T-cell (primary cell): ENCODE measurements at regions not wholly inside any gene's neighbourhood (a gene's known extent, or its start where the extent isn't known, plus 50 kb on each side); places are given as distances from the start of the nearest gene placed in this dataset.
"Not testable (repeated sequence)": the region's sequence is repeated elsewhere in the genome, so short reads cannot be mapped to it uniquely, and the experiment has no call there.

ENCODE experiments used
- ATAC-seq, 4 experiments: fragments of 200-7000 bp in 3 of 4; fragments of 150-1000 bp in 1 of 4; cut with Tn5 transposase; replicated peaks in 1 of 4; 1 replicate in 3 of 4; 2 replicates in 1 of 4; pipeline ENCODE4 v1.10.0; 2021; ENCODE audit warnings: moderate library complexity in 3 of 4, mild to moderate bottlenecking in 2 of 4, moderate number of reproducible peaks in 1 of 4
- CTCF ChIA-PET, 2 donors: fragments of 300-600 bp; sonication (Branson Sonifier 250); formaldehyde crosslinking; loops; one replicate each; lab custom pipeline; 2022; ENCODE audit warnings: antibody characterized with exemption in 2 of 2; lab: Charles Lee
- POLR2A ChIA-PET, 2 donors: fragments of 300-600 bp; sonication (Branson Sonifier 250); formaldehyde crosslinking; loops; one replicate each; lab custom pipeline; 2022; ENCODE audit warnings: antibody characterized with exemption in 2 of 2; lab: Charles Lee
- DNase-seq, 35 experiments: peaks; one replicate each; pipeline versions ENCODE4 v3.0.0 to v3.0.0-alpha.2; 2013 to 2023
- H3K27ac ChIP-seq: one replicate; pipeline ENCODE4 v1.5.1; 2013; ENCODE audit warnings: low read length
- H3K27me3 ChIP-seq, 2 experiments: replicated peaks in 1 of 2; 1 replicate in 1 of 2; 2 replicates in 1 of 2; pipeline versions ENCODE4 v1.6.1 to v1.7.0; 2013; ENCODE audit warnings: low read length in 1 of 2, mixed read lengths in 1 of 2; ENCODE audit not compliant: control insufficient read depth in 2 of 2, insufficient read depth in 2 of 2; ENCODE audit errors: extremely low read depth in 1 of 2
- H3K36me3 ChIP-seq, 2 donors: 1 replicate in 1 of 2; 2 replicates in 1 of 2; pipeline versions ENCODE4 v1.6.1 to v1.7.0; 2013; ENCODE audit warnings: low read length in 1 of 2; ENCODE audit not compliant: control insufficient read depth in 2 of 2, insufficient read depth in 1 of 2; ENCODE audit errors: extremely low read depth in 1 of 2
- H3K4me1 ChIP-seq, 2 experiments: 1 replicate in 1 of 2; 2 replicates in 1 of 2; pipeline versions ENCODE4 v1.6.1 to v1.7.0; 2013; ENCODE audit warnings: low read length in 2 of 2, mixed read lengths in 1 of 2; ENCODE audit not compliant: insufficient read depth in 2 of 2, control insufficient read depth in 1 of 2; ENCODE audit errors: extremely low read depth in 1 of 2
- H3K4me3 ChIP-seq, 2 donors: 1 replicate in 1 of 2; 2 replicates in 1 of 2; pipeline versions ENCODE4 v1.5.1 to v1.7.0; 2013; ENCODE audit warnings: mild to moderate bottlenecking in 2 of 2, low read length in 1 of 2, moderate library complexity in 1 of 2; ENCODE audit not compliant: control insufficient read depth in 1 of 2; ENCODE audit errors: extremely low read depth in 1 of 2
- H3K9me3 ChIP-seq: 2 replicates; pipeline ENCODE4 v1.7.0; 2013
- H3K27ac Mint-ChIP-seq, 2 donors: one replicate each; pipeline ENCODE4 v1.8.0; 2020 to 2021; ENCODE audit warnings: mild to moderate bottlenecking in 2 of 2, mixed read lengths in 2 of 2
- H3K27me3 Mint-ChIP-seq, 2 donors: one replicate each; pipeline ENCODE4 v1.8.0; 2021 to 2022; ENCODE audit warnings: mixed read lengths in 2 of 2
- H3K36me3 Mint-ChIP-seq: one replicate; pipeline ENCODE4 v1.8.0; 2021; ENCODE audit warnings: mixed read lengths
- H3K4me1 Mint-ChIP-seq, 3 donors: one replicate each; pipeline ENCODE4 v1.8.0; 2020 to 2022; ENCODE audit warnings: mixed read lengths in 3 of 3, mild to moderate bottlenecking in 1 of 3
- H3K4me3 Mint-ChIP-seq, 3 donors: one replicate each; pipeline ENCODE4 v1.8.0; 2020 to 2022; ENCODE audit warnings: mild to moderate bottlenecking in 3 of 3, mixed read lengths in 3 of 3, moderate library complexity in 3 of 3
- H3K9me3 Mint-ChIP-seq, 3 donors: one replicate each; pipeline ENCODE4 v1.8.0; 2020 to 2022; ENCODE audit warnings: mixed read lengths in 3 of 3
- WGBS: methylation state at CpG from one replicate; pipeline ENCODE4 v1.1.5; 2013; ENCODE audit warnings: missing lambda C conversion rate; ENCODE audit not compliant: insufficient coverage; 5-methylcytosine and 5-hydroxymethylcytosine counted together

DNA sequence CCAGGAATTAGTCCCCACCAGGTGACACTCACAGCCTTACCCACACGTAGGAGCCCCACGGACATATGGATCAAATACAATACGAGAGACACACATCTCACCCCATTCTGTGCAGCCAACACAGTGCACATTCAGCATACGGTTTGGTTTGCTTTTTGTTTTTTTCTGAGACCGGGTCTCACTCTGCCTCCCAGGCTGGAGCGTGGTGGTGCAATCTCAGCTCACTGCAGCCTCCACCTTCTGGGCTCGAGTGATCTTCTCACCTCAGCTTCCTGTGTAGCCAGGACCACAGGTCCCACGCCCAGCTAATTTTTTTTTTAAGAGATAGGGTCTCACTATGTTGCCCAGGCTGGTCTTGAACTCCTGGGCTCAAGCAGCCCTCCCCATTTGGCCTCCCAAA is 102.8 kb downstream of the POTEB start:
- H3K27ac Mint-ChIP-seq, H3K27ac ChIP-seq, H3K36me3 ChIP-seq, H3K4me3 ChIP-seq, DNase-seq, POLR2A ChIA-PET, H3K4me3 Mint-ChIP-seq, H3K4me1 ChIP-seq, H3K27me3 ChIP-seq, H3K4me1 Mint-ChIP-seq, H3K36me3 Mint-ChIP-seq, H3K9me3 Mint-ChIP-seq, CTCF ChIA-PET, H3K9me3 ChIP-seq, H3K27me3 Mint-ChIP-seq: not testable (repeated sequence)
- peak; percentile 64 to 83 (median 78) for ATAC-seq
- WGBS = no CpG with 5 or more reads among the region's 8 CpGs

DNA sequence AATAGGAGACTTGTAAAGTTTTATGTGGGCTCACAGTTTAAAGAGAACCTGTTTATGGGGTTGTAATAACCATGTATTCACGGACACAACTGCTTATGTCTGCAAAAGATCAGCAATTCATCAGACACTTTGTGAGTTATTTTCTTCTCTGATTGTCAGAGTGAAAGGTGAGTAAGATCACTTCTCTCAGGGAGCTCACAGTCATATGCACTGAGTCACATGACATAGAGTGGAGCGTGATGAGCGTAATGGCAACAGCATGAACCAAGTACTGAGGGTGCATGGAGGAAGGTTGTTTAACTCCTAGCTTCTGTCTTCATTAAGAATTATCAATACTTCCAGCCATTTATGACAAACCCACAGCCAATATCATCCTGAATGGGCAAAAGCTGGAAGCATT is 111.0 kb downstream of the POTEB start:
- no CpG with 5 or more reads among the region's 3 CpGs for WGBS
- H3K27me3 Mint-ChIP-seq, ATAC-seq, H3K4me1 ChIP-seq, H3K4me3 Mint-ChIP-seq, H3K36me3 Mint-ChIP-seq, H3K4me3 ChIP-seq, POLR2A ChIA-PET, H3K27me3 ChIP-seq, H3K27ac Mint-ChIP-seq, H3K36me3 ChIP-seq, CTCF ChIA-PET, H3K4me1 Mint-ChIP-seq, H3K9me3 Mint-ChIP-seq, DNase-seq, H3K27ac ChIP-seq, H3K9me3 ChIP-seq: not testable (repeated sequence)

DNA sequence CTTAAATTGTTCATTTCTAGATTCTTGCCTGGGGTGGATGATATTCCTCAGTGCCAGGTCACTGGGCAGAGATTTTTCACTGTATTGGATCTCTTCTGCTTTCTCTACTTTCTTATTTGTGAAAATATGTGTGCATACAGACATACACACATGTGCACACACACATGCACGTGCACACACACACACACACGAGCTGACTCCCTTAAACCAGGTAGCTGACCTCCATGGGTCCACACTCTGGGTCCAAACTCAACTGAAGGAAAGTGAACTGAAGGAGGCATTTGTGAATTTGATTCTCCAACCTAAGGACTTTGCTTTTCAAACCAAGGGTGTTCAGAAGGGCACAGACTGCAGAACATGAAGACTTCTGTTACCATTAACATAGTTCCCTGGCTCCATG is 113.8 kb downstream of the POTEB start:
- POLR2A ChIA-PET, H3K27me3 ChIP-seq, CTCF ChIA-PET, H3K4me1 Mint-ChIP-seq, H3K27me3 Mint-ChIP-seq, H3K4me3 ChIP-seq, ATAC-seq, H3K9me3 ChIP-seq, H3K27ac ChIP-seq, H3K4me3 Mint-ChIP-seq, H3K27ac Mint-ChIP-seq, H3K9me3 Mint-ChIP-seq, H3K4me1 ChIP-seq, H3K36me3 Mint-ChIP-seq, H3K36me3 ChIP-seq: not testable (repeated sequence)
- no CpG with 5 or more reads among the region's 2 CpGs for WGBS
- DNase-seq = peak in 1 of 35 experiments; percentile 5

- H3K27me3 ChIP-seq, H3K4me3 ChIP-seq, H3K4me3 Mint-ChIP-seq, H3K36me3 Mint-ChIP-seq, H3K27me3 Mint-ChIP-seq, H3K27ac Mint-ChIP-seq, DNase-seq, CTCF ChIA-PET, H3K4me1 Mint-ChIP-seq, POLR2A ChIA-PET, H3K4me1 ChIP-seq, H3K36me3 ChIP-seq, H3K9me3 ChIP-seq, H3K27ac ChIP-seq, H3K9me3 Mint-ChIP-seq: not testable (repeated sequence)
- ATAC-seq = peak in 3 of 4 experiments; percentile 67 to 82 (median 74)
- WGBS = no CpG with 5 or more reads among the region's 8 CpGs
Measured at GRCh38 chr15:21760250-21761023, 117.1 kb downstream of the POTEB start.

GRCh38 chr15:21759401-21760165 is 118.0 kb downstream of the POTEB start:
- CTCF ChIA-PET, H3K27me3 ChIP-seq, H3K36me3 ChIP-seq, POLR2A ChIA-PET, H3K4me1 Mint-ChIP-seq, DNase-seq, H3K27ac ChIP-seq, H3K9me3 Mint-ChIP-seq, ATAC-seq, H3K27ac Mint-ChIP-seq, H3K4me3 ChIP-seq, H3K9me3 ChIP-seq, H3K36me3 Mint-ChIP-seq, H3K4me1 ChIP-seq, H3K4me3 Mint-ChIP-seq, H3K27me3 Mint-ChIP-seq: not testable (repeated sequence)
- no CpG with 5 or more reads among the region's 4 CpGs for WGBS

DNA sequence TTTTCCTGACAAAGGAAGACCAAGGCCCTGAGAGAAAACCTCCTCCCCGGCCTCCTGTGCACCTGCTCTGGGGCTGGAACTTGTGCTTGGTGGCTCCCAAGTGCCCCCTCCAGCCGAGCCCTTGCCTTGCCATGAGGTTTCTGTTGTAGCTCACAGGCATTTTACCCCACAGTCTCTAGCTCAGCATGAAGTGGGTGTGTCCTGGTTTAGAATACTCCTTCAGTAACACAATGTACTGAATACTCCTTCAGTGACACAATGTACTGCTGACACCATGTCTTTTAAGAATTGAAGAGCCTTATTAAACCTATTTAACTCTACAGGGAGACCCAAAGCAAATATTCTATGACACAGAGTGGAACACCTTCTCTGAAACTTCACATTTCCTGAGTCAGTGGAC is 123.7 kb downstream of the POTEB start:
- H3K9me3 ChIP-seq, ATAC-seq, POLR2A ChIA-PET, H3K27me3 Mint-ChIP-seq, H3K4me3 Mint-ChIP-seq, H3K4me1 Mint-ChIP-seq, H3K36me3 ChIP-seq, H3K4me3 ChIP-seq, H3K4me1 ChIP-seq, H3K27ac Mint-ChIP-seq, DNase-seq, CTCF ChIA-PET, H3K36me3 Mint-ChIP-seq, H3K9me3 Mint-ChIP-seq, H3K27me3 ChIP-seq, H3K27ac ChIP-seq: not testable (repeated sequence)
- WGBS = no CpG with 5 or more reads among the region's 2 CpGs
